ENCODE measurements at regions not wholly inside any gene's neighbourhood (a gene's known extent, or its start where the extent isn't known, plus 50 kb on each side); places are given as distances from the start of the nearest gene placed in this dataset.

GRCh38 chr4:31383767-31384166 lies 663.6 kb downstream of the PCDH7 start:
- TF ChIP-seq CTCF (conservative IDR thresholded peaks at IDR 0.05): no peak
- H3K27me3 Mint-ChIP-seq: no peaks in the 10 kb centered on the region
- no peak overlapping the region for H3K27ac Mint-ChIP-seq
- no peak overlapping the region for H3K4me3 Mint-ChIP-seq
- no peak for DNase-seq (ENCODE audit: extremely low spot score, unreplicated experiment)
- H3K36me3 Mint-ChIP-seq: no peaks in the 10 kb centered on the region
- peaks cover 3% of the 10 kb centered on the region for H3K4me1 Mint-ChIP-seq (ENCODE audit: unreplicated experiment)
- no peaks in the 10 kb centered on the region for H3K9me3 Mint-ChIP-seq

GRCh38 chr4:31390849-31391248 lies 670.7 kb downstream of the PCDH7 start:
- Mint-ChIP-seq H3K27me3 (no peaks in the 10 kb centered on the region), H3K36me3 (no peaks in the 10 kb centered on the region), H3K4me1 (ENCODE audit: unreplicated experiment) (no peaks in the 10 kb centered on the region), H3K27ac (no peak overlapping the region), H3K9me3 (no peaks in the 10 kb centered on the region), H3K4me3 (no peak overlapping the region)
- no peak for TF ChIP-seq CTCF (conservative IDR thresholded peaks at IDR 0.05)
- DNase-seq (ENCODE audit: extremely low spot score, unreplicated experiment): no peak

GRCh38 chr4:31391976-31392375 lies 671.8 kb downstream of the PCDH7 start:
- H3K4me3 Mint-ChIP-seq: no peak overlapping the region
- H3K36me3 Mint-ChIP-seq: no peaks in the 10 kb centered on the region
- no peak overlapping the region for H3K27ac Mint-ChIP-seq
- TF ChIP-seq CTCF (conservative IDR thresholded peaks at IDR 0.05): no peak
- DNase-seq (ENCODE audit: extremely low spot score, unreplicated experiment): no peak
- H3K9me3 Mint-ChIP-seq: no peaks in the 10 kb centered on the region
- H3K27me3 Mint-ChIP-seq: no peaks in the 10 kb centered on the region
- no peaks in the 10 kb centered on the region for H3K4me1 Mint-ChIP-seq (ENCODE audit: unreplicated experiment)

- H3K4me1 Mint-ChIP-seq (ENCODE audit: unreplicated experiment): no peaks in the 10 kb centered on the region
- no peak for DNase-seq (ENCODE audit: extremely low spot score, unreplicated experiment)
- no peaks in the 10 kb centered on the region for H3K36me3 Mint-ChIP-seq
- no peak overlapping the region for H3K27ac Mint-ChIP-seq
- no peaks in the 10 kb centered on the region for H3K27me3 Mint-ChIP-seq
- H3K4me3 Mint-ChIP-seq: no peak overlapping the region
- H3K9me3 Mint-ChIP-seq: no peaks in the 10 kb centered on the region
- no peak for TF ChIP-seq CTCF (conservative IDR thresholded peaks at IDR 0.05)
Observed at GRCh38 chr4:31392923-31393322, 672.8 kb downstream of the PCDH7 start.

- Mint-ChIP-seq H3K36me3 (no peaks in the 10 kb centered on the region), H3K9me3 (peaks cover 11% of the 10 kb centered on the region), H3K4me1 (ENCODE audit: unreplicated experiment) (no peaks in the 10 kb centered on the region), H3K4me3 (no peak overlapping the region), H3K27me3 (no peaks in the 10 kb centered on the region), H3K27ac (no peak overlapping the region)
- no peak for TF ChIP-seq CTCF (conservative IDR thresholded peaks at IDR 0.05)
- DNase-seq (ENCODE audit: extremely low spot score, unreplicated experiment): no peak
Observed at GRCh38 chr4:31408121-31408520, 688.0 kb downstream of the PCDH7 start.

- peaks cover 6% of the 10 kb centered on the region for H3K9me3 Mint-ChIP-seq
- H3K4me3 Mint-ChIP-seq: no peak overlapping the region
- DNase-seq (ENCODE audit: extremely low spot score, unreplicated experiment): no peak
- no peak for TF ChIP-seq CTCF (conservative IDR thresholded peaks at IDR 0.05)
- H3K36me3 Mint-ChIP-seq: no peaks in the 10 kb centered on the region
- H3K27ac Mint-ChIP-seq: no peak overlapping the region
- H3K27me3 Mint-ChIP-seq: no peaks in the 10 kb centered on the region
- H3K4me1 Mint-ChIP-seq (ENCODE audit: unreplicated experiment): peaks cover 6% of the 10 kb centered on the region
Observed at GRCh38 chr4:31411565-31411964, 691.4 kb downstream of the PCDH7 start.

All from type B pancreatic cell (in vitro differentiated cells).